DND-41 (cell line): ENCODE measurements at regions not wholly inside any gene's neighbourhood (a gene's known extent, or its start where the extent isn't known, plus 50 kb on each side); places are given as distances from the start of the nearest gene placed in this dataset.

Experiments used
- ATAC-seq: fragments of 200-7000 bp; cut with Tn5 transposase; 3 replicates; pipeline ENCODE4 v1.9.1; 2021; ENCODE audit warnings: low read depth; ENCODE audit not compliant: insufficient read depth
- DNase-seq: peaks from one replicate; pipeline ENCODE4 v3.0.0-alpha.2; 2020
- H2AFZ ChIP-seq: 2 replicates; pipeline ENCODE4 v1.6.0; 2012; ENCODE audit warnings: low read depth, low read length
- H3K27ac ChIP-seq: 2 replicates; pipeline ENCODE4 v1.5.1; 2012; ENCODE audit warnings: low read length, inconsistent platforms
- H3K27me3 ChIP-seq: fragments of 200-600 bp; sonication (generic); 2 replicates; pipeline ENCODE4 v1.6.0; 2012; ENCODE audit warnings: low read length, mild to moderate bottlenecking, inconsistent platforms; ENCODE audit not compliant: insufficient read depth, poor library complexity
- H3K36me3 ChIP-seq: 2 replicates; pipeline ENCODE4 v1.5.1; 2012; ENCODE audit warnings: low read length, inconsistent platforms; ENCODE audit not compliant: insufficient read depth
- H3K4me1 ChIP-seq: 2 replicates; pipeline ENCODE4 v1.5.1; 2012; ENCODE audit warnings: mild to moderate bottlenecking, low read length; ENCODE audit not compliant: insufficient read depth
- H3K4me2 ChIP-seq: 2 replicates; pipeline ENCODE4 v1.6.0; 2012; ENCODE audit warnings: mild to moderate bottlenecking, moderate library complexity, low read length, inconsistent platforms; ENCODE audit not compliant: insufficient read depth
- H3K4me3 ChIP-seq, 2 experiments: fragments of 200-600 bp in 1 of 2; shearing (Covaris generic) in 1 of 2; 2 replicates each; pipeline ENCODE4 v1.5.1; 2012 to 2016; ENCODE audit warnings: inconsistent platforms in 2 of 2, low read length in 2 of 2, mild to moderate bottlenecking in 2 of 2, low read depth in 1 of 2, moderate library complexity in 1 of 2
- H3K79me2 ChIP-seq: 2 replicates; pipeline ENCODE4 v1.6.0; 2012; ENCODE audit warnings: low read length, inconsistent platforms; ENCODE audit not compliant: insufficient read depth
- H3K9ac ChIP-seq: 2 replicates; pipeline ENCODE4 v1.6.0; 2012; ENCODE audit warnings: low read depth, mild to moderate bottlenecking, inconsistent platforms, low read length, moderate library complexity
- H3K9me3 ChIP-seq: 2 replicates; pipeline ENCODE4 v1.5.1; 2012; ENCODE audit warnings: low read length, moderate library complexity, mild to moderate bottlenecking, inconsistent platforms; ENCODE audit not compliant: insufficient read depth, severe bottlenecking
- H4K20me1 ChIP-seq: 2 replicates; pipeline ENCODE4 v1.6.0; 2012; ENCODE audit warnings: low read length; ENCODE audit not compliant: insufficient read depth
- CTCF ChIP-seq: IDR thresholded peaks from 2 replicates; pipeline ENCODE4 v1.5.1; 2012; ENCODE audit warnings: borderline replicate concordance, low read length, moderate library complexity, mild to moderate bottlenecking; ENCODE audit not compliant: poor library complexity, severe bottlenecking; ENCODE audit errors: extremely low read depth
- EZH2 ChIP-seq: IDR thresholded peaks from 3 replicates; pipeline ENCODE4 v1.6.1; 2012; ENCODE audit warnings: borderline replicate concordance, low read depth, mild to moderate bottlenecking, moderate library complexity, low read length, inconsistent platforms; ENCODE audit not compliant: severe bottlenecking

- H3K79me2 ChIP-seq = no peaks in the 10 kb centered on the region
- DNase-seq (no peak), ATAC-seq (no peak)
- no peak overlapping the region for H2AFZ ChIP-seq
- no peaks in the 10 kb centered on the region for H3K36me3 ChIP-seq
- H3K9me3 ChIP-seq = peaks cover 6% of the 10 kb centered on the region
- H3K4me2 ChIP-seq = no peak overlapping the region
- TF ChIP-seq CTCF (no peak), EZH2 (no peak)
- H3K4me3 ChIP-seq = no peak overlapping the region
- no peaks in the 10 kb centered on the region for H4K20me1 ChIP-seq
- no peak overlapping the region for H3K9ac ChIP-seq
- no peak overlapping the region for H3K27ac ChIP-seq
- no peaks in the 10 kb centered on the region for H3K27me3 ChIP-seq
- H3K4me1 ChIP-seq = no peaks in the 10 kb centered on the region
Measured at GRCh38 chr12:68432622-68433021, 100.5 kb upstream of the MDM1 start.

GRCh38 chr12:68434391-68435298 lies 102.5 kb upstream of the MDM1 start:
- no peaks in the 10 kb centered on the region for H3K79me2 ChIP-seq
- DNase-seq = no peak
- H4K20me1 ChIP-seq = no peaks in the 10 kb centered on the region
- no peak for ATAC-seq
- no peak overlapping the region for H3K4me3 ChIP-seq
- no peaks in the 10 kb centered on the region for H3K4me1 ChIP-seq
- TF ChIP-seq EZH2 (no peak), CTCF (no peak)
- H3K4me2 ChIP-seq = no peak overlapping the region
- H2AFZ ChIP-seq = no peak overlapping the region
- no peak overlapping the region for H3K27ac ChIP-seq
- no peaks in the 10 kb centered on the region for H3K36me3 ChIP-seq
- peaks cover 6% of the 10 kb centered on the region for H3K9me3 ChIP-seq
- no peaks in the 10 kb centered on the region for H3K27me3 ChIP-seq
- no peak overlapping the region for H3K9ac ChIP-seq

DNA sequence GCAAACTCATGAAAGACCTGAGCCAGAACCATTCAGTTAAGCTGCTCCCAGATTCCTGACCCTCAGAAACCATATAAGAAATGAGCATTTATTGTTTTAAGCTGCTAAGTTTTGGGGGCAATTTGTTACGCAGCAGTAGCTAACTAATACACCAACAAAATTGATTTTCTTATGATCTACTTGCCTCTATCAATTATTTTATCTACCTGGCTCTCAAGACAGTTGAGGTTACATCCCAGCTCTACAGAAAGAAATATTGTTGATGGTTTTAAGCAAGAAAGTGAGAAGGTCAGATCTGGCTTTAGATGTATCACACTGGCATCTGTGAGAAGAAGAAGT lies 103.1 kb upstream of the MDM1 start:
- Histone ChIP-seq H3K27me3 (no peaks in the 10 kb centered on the region), H3K9ac (no peak overlapping the region), H3K27ac (no peak overlapping the region), H3K4me1 (no peaks in the 10 kb centered on the region), H3K36me3 (no peaks in the 10 kb centered on the region), H3K79me2 (no peaks in the 10 kb centered on the region), H4K20me1 (no peaks in the 10 kb centered on the region), H3K9me3 (peaks cover 6% of the 10 kb centered on the region), H3K4me2 (no peak overlapping the region), H2AFZ (no peak overlapping the region), H3K4me3 (no peak overlapping the region)
- no peak for DNase-seq
- no peak for ATAC-seq
- TF ChIP-seq EZH2 = no peak
- TF ChIP-seq CTCF = no peak
